GM18870 (cell line): ENCODE measurements at regions not wholly inside any gene's neighbourhood (a gene's known extent, or its start where the extent isn't known, plus 50 kb on each side); places are given as distances from the start of the nearest gene placed in this dataset.
"Not testable (repeated sequence)": the region's sequence is repeated elsewhere in the genome, so short reads cannot be mapped to it uniquely, and the experiment has no call there.

Experiments
- ATAC-seq: cut with Tn5 transposase; IDR thresholded peaks from one replicate; pipeline ENCODE4 v1.9.1; 2021; ENCODE audit warnings: moderate library complexity; ENCODE audit not compliant: unreplicated experiment

GRCh38 chr13:83008212-83008929 is 873.9 kb downstream of the SLITRK1 start:
- no peak for ATAC-seq

- ATAC-seq: no peak
Measured at GRCh38 chr13:83007226-83007625, 875.0 kb downstream of the SLITRK1 start.

GRCh38 chr13:83003185-83003584 is 879.1 kb downstream of the SLITRK1 start:
- ATAC-seq: no peak

- ATAC-seq: no peak
Measured at GRCh38 chr13:82993417-82993816, 888.9 kb downstream of the SLITRK1 start.

GRCh38 chr13:82976499-82976898 is 905.8 kb downstream of the SLITRK1 start:
- ATAC-seq: no peak

GRCh38 chr13:82963226-82964099 is 918.8 kb downstream of the SLITRK1 start:
- ATAC-seq: no peak

GRCh38 chr13:82962397-82962796 is 919.9 kb downstream of the SLITRK1 start:
- ATAC-seq: no peak

GRCh38 chr13:82961757-82962156 is 920.5 kb downstream of the SLITRK1 start:
- no peak for ATAC-seq

GRCh38 chr13:82952336-82952735 is 929.9 kb downstream of the SLITRK1 start:
- not testable (repeated sequence) for ATAC-seq

GRCh38 chr13:82947683-82948082 is 934.6 kb downstream of the SLITRK1 start:
- no peak for ATAC-seq

- ATAC-seq: no peak
Measured at GRCh38 chr13:82947191-82947621, 935.1 kb downstream of the SLITRK1 start.

GRCh38 chr13:82938644-82939043 is 943.6 kb downstream of the SLITRK1 start:
- ATAC-seq: no peak

- no peak for ATAC-seq
Measured at GRCh38 chr13:82934000-82934399, 948.3 kb downstream of the SLITRK1 start.

GRCh38 chr13:82925114-82925513 is 957.2 kb downstream of the SLITRK1 start:
- no peak for ATAC-seq

- ATAC-seq: no peak
Measured at GRCh38 chr13:82917984-82918383, 964.3 kb downstream of the SLITRK1 start.

- ATAC-seq: no peak
Measured at GRCh38 chr13:82912564-82912963, 969.7 kb downstream of the SLITRK1 start.

GRCh38 chr13:82905071-82905470 is 977.2 kb downstream of the SLITRK1 start:
- ATAC-seq: no peak

GRCh38 chr13:82900453-82900852 is 981.8 kb downstream of the SLITRK1 start:
- ATAC-seq: no peak

- no peak for ATAC-seq
Measured at GRCh38 chr13:82898586-82898985, 983.7 kb downstream of the SLITRK1 start.

GRCh38 chr13:82879921-82880320 is 1002.4 kb downstream of the SLITRK1 start:
- no peak for ATAC-seq

GRCh38 chr13:82878536-82878935 is 1003.7 kb downstream of the SLITRK1 start:
- ATAC-seq: no peak

- no peak for ATAC-seq
Measured at GRCh38 chr13:82867284-82867683, 1015.0 kb downstream of the SLITRK1 start.
